Thyroid gland (tissue), 4 donors: ENCODE measurements at regions not wholly inside any gene's neighbourhood (a gene's known extent, or its start where the extent isn't known, plus 50 kb on each side); places are given as distances from the start of the nearest gene placed in this dataset.

ENCODE experiments used
- CTCF ChIP-seq, 6 experiments: fragments of 200-600 bp in 3 of 6; fragments of 450-650 bp in 3 of 6; sonication (generic) in 3 of 6; IDR thresholded peaks; one replicate each; pipeline ENCODE4 v1.5.1; 2016 to 2019; ENCODE audit warnings: antibody characterized with exemption in 6 of 6, mild to moderate bottlenecking in 2 of 6, inconsistent platforms in 1 of 6, moderate library complexity in 1 of 6
- POLR2A ChIP-seq, 2 donors: fragments of 450-650 bp; IDR thresholded peaks; one replicate each; pipeline ENCODE4 v1.6.1; 2017; ENCODE audit warnings: antibody characterized with exemption in 2 of 2, mild to moderate bottlenecking in 2 of 2, moderate library complexity in 1 of 2

- TF ChIP-seq CTCF (IDR thresholded peaks at IDR 0.05) (no peak), POLR2A (IDR thresholded peaks at IDR 0.05) (no peak)
Measured at GRCh38 chr5:89303033-89303480, 420.1 kb upstream of the MEF2C start.
